GM12878 (cell line): ENCODE measurements at regions not wholly inside any gene's neighbourhood (a gene's known extent, or its start where the extent isn't known, plus 50 kb on each side); places are given as distances from the start of the nearest gene placed in this dataset.

Experiments
- ATAC-seq: fragments of 200-7000 bp; cut with Tn5 transposase; 3 replicates; pipeline ENCODE4 v1.9.1; 2020; ENCODE audit warnings: mild to moderate bottlenecking, moderate library complexity
- BruUV-seq: library from RNA; stranded (reverse); fragments of 400-500 nt; replicated peaks from 2 replicates; lab custom pipeline; 2021; lab: Mats Ljungman, UMichigan
- CTCF ChIA-PET: fragments of 300-600 bp; sonication (Branson Sonifier 250); formaldehyde crosslinking; extraction: SDS; loops from one replicate; lab custom pipeline; 2021; ENCODE audit warnings: inconsistent platforms; lab: Yijun Ruan, JAX
- POLR2A ChIA-PET: fragments of 350-600 bp; formaldehyde crosslinking; extraction: SDS; loops from one replicate; lab custom pipeline; 2021; ENCODE audit warnings: inconsistent platforms; lab: Charles Lee
- RAD21 ChIA-PET: fragments of 300-600 bp; sonication (Branson Sonifier 250); formaldehyde crosslinking; loops from one replicate; lab custom pipeline; 2023; ENCODE audit warnings: antibody characterized with exemption; ENCODE audit not compliant: unreplicated experiment; lab: Charles Lee
- SMC1A ChIA-PET: fragments of 300-600 bp; sonication (Branson Sonifier 250); formaldehyde crosslinking; loops from one replicate; lab custom pipeline; 2023; ENCODE audit not compliant: unreplicated experiment, uncharacterized antibody; lab: Charles Lee
- DNase-seq: peaks from one replicate; pipeline ENCODE4 v3.0.0-alpha.2; 2011; ENCODE audit warnings: low read depth, low spot score
- FAIRE-seq: peaks from 3 replicates; lab custom pipeline; 2011; peaks lifted over from hg19 to GRCh38; lab: Jason Lieb, UNC
- H2AFZ ChIP-seq: 2 replicates; pipeline ENCODE4 v1.6.0; 2011; ENCODE audit warnings: low read depth, low read length, control low read depth; ENCODE audit not compliant: control insufficient read depth
- H3K27ac ChIP-seq: 2 replicates; pipeline ENCODE4 v1.5.1; 2011; ENCODE audit warnings: control low read depth; ENCODE audit not compliant: control insufficient read depth, insufficient read depth
- H3K27me3 ChIP-seq, 2 experiments: replicated peaks in 1 of 2; 2 replicates each; pipeline versions ENCODE4 v1.6.0 to v1.6.1; 2011; ENCODE audit warnings: low read length in 1 of 2; ENCODE audit not compliant: control insufficient read depth in 2 of 2, insufficient read depth in 2 of 2
- H3K36me3 ChIP-seq, 2 experiments: 2 replicates each; pipeline ENCODE4 v1.5.1; 2011; ENCODE audit warnings: low read length in 1 of 2; ENCODE audit not compliant: control insufficient read depth in 2 of 2, insufficient read depth in 2 of 2
- H3K4me1 ChIP-seq: 2 replicates; pipeline ENCODE4 v1.6.1; 2011; ENCODE audit warnings: mild to moderate bottlenecking, low read length, moderate library complexity, mixed read lengths; ENCODE audit not compliant: control insufficient read depth, insufficient read depth
- H3K4me2 ChIP-seq: 2 replicates; pipeline ENCODE4 v1.6.0; 2011; ENCODE audit warnings: control low read depth; ENCODE audit not compliant: control insufficient read depth, insufficient read depth
- H3K4me3 ChIP-seq: fragments of 200-600 bp; sonication (generic); 2 replicates; pipeline ENCODE4 v1.5.1; 2016
- H3K79me2 ChIP-seq: 2 replicates; pipeline ENCODE4 v1.6.0; 2011; ENCODE audit warnings: low read length; ENCODE audit not compliant: control insufficient read depth, insufficient read depth
- H3K9ac ChIP-seq: 2 replicates; pipeline ENCODE4 v1.8.0; 2011; ENCODE audit warnings: low read length, control low read depth, mixed read lengths; ENCODE audit not compliant: control insufficient read depth, insufficient read depth
- H3K9me3 ChIP-seq: replicated peaks from 3 replicates; pipeline ENCODE4 v1.5.1; 2011; ENCODE audit warnings: mild to moderate bottlenecking, low read length; ENCODE audit not compliant: control insufficient read depth, insufficient read depth
- H4K20me1 ChIP-seq: 2 replicates; pipeline ENCODE4 v1.6.0; 2011; ENCODE audit not compliant: control insufficient read depth, insufficient read depth
- EGR1 ChIP-seq, 2 experiments: IDR thresholded peaks; 1 replicate in 1 of 2; 2 replicates in 1 of 2; pipeline ENCODE4 v1.6.1; 2011 to 2012; ENCODE audit warnings: low read depth in 2 of 2, low read length in 2 of 2, borderline replicate concordance in 1 of 2, mild to moderate bottlenecking in 1 of 2, moderate library complexity in 1 of 2
- EZH2 ChIP-seq: IDR thresholded peaks from 2 replicates; pipeline ENCODE4 v1.6.1; 2012; ENCODE audit warnings: low read depth, mild to moderate bottlenecking, control low read depth, inconsistent platforms, low read length, borderline replicate concordance; ENCODE audit not compliant: control insufficient read depth
- HDAC2 ChIP-seq: fragments of 200-600 bp; sonication (generic); IDR thresholded peaks from 2 replicates; pipeline ENCODE4 v1.6.1; 2017
- LARP7 ChIP-seq: fragments of 450-650 bp; IDR thresholded peaks from 2 replicates; pipeline ENCODE4 v1.6.1; 2017; ENCODE audit warnings: mild to moderate bottlenecking
- MEF2B ChIP-seq: fragments of 450-650 bp; IDR thresholded peaks from 2 replicates; pipeline ENCODE4 v1.6.1; 2018; ENCODE audit warnings: mild to moderate bottlenecking, moderate library complexity; ENCODE audit not compliant: partially characterized antibody, poor library complexity, severe bottlenecking
- POLR2AphosphoS2 ChIP-seq: IDR thresholded peaks from 2 replicates; pipeline ENCODE4 v1.6.1; 2011; ENCODE audit warnings: low read depth, mild to moderate bottlenecking, low read length, improper control_type of control experiment, moderate library complexity
- RAD51 ChIP-seq: fragments of 450-650 bp; IDR thresholded peaks from 2 replicates; pipeline ENCODE4 v1.6.1; 2016; ENCODE audit warnings: moderate library complexity, mild to moderate bottlenecking, inconsistent platforms
- SIX5 ChIP-seq: IDR thresholded peaks from 2 replicates; pipeline ENCODE4 v1.6.1; 2011; ENCODE audit warnings: mild to moderate bottlenecking, low read depth, low read length, moderate library complexity; ENCODE audit not compliant: severe bottlenecking
- SMARCA5 ChIP-seq: fragments of 450-650 bp; IDR thresholded peaks from 2 replicates; pipeline ENCODE4 v1.6.1; 2017; ENCODE audit warnings: mild to moderate bottlenecking
- SRF ChIP-seq, 2 experiments: IDR thresholded peaks; 2 replicates each; pipeline ENCODE4 v1.6.1; 2011; ENCODE audit warnings: low read depth in 2 of 2, low read length in 2 of 2, mild to moderate bottlenecking in 1 of 2, moderate library complexity in 1 of 2
- TCF3 ChIP-seq: IDR thresholded peaks from 2 replicates; pipeline ENCODE4 v1.6.1; 2012; ENCODE audit warnings: low read depth, mild to moderate bottlenecking, low read length, borderline replicate concordance; ENCODE audit not compliant: insufficient read depth
- ZNF622 ChIP-seq: fragments of 450-650 bp; IDR thresholded peaks from 2 replicates; pipeline ENCODE4 v1.6.1; 2017; ENCODE audit warnings: mild to moderate bottlenecking, inconsistent platforms
- WGBS: methylation state at CpG from one replicate; pipeline ENCODE4 v1.1.6; 2016; ENCODE audit warnings: low lambda C conversion rate; ENCODE audit not compliant: insufficient replicate concordance, insufficient coverage; ENCODE audit errors: missing lambda C conversion rate; 5-methylcytosine and 5-hydroxymethylcytosine counted together
- in situ Hi-C: fragments of 300-500 bp; cut with MboI; formaldehyde crosslinking; loops from 9 replicates; pipeline ENCODE4 v1.14.3; 2018; ENCODE audit warnings: mixed read lengths
- intact Hi-C: fragments of 100-400 bp; cut with micrococcal nuclease; formaldehyde crosslinking; loops from one replicate; pipeline ENCODE4 v1.14.2; 2022; ENCODE audit not compliant: unreplicated experiment
- TF ChIP-seq, protein P1 (sequence below): fragments of 450-650 bp; IDR thresholded peaks from 2 replicates; pipeline ENCODE4 v1.6.1; 2017; ENCODE audit warnings: mild to moderate bottlenecking
- TF ChIP-seq, protein P2 (sequence below): fragments of 450-650 bp; IDR thresholded peaks from 2 replicates; pipeline ENCODE4 v1.6.1; 2014; ENCODE audit warnings: mild to moderate bottlenecking

DNA sequence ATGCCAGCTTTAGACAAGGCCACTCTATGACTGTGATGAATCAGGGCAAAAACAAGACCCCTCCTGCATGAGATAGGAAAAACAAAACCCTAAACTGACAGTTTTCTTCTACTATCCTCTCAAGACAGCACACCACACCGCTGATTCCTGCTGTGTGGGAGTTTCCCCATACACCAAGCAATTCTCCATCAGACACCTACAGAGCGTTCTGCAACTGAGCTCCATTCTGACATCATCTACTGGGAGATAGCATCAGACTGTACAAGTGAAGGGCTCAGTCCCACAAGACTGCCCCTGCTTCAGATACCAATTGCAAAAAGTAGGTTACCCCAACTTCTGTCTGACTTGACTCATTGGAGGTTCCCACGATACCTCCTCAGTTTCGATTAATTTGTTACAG is 130.6 kb downstream of the TSN start:
- DNase-seq (no peak), FAIRE-seq (no peak), ATAC-seq (no peak)
- no TSS peak for BruUV-seq
- in situ Hi-C loops (no loop called here), intact Hi-C loops (no loop called here)
- Histone ChIP-seq H3K79me2 (no peaks in the 10 kb centered on the region), H3K9ac (no peak overlapping the region), H3K27me3 (no peaks in the 10 kb centered on the region), H3K4me2 (no peak overlapping the region), H3K4me1 (no peaks in the 10 kb centered on the region), H4K20me1 (no peaks in the 10 kb centered on the region), H3K4me3 (no peak overlapping the region), H3K27ac (no peak overlapping the region), H3K36me3 (no peaks in the 10 kb centered on the region), H2AFZ (no peak overlapping the region), H3K9me3 (no peaks in the 10 kb centered on the region)
- ChIA-PET POLR2A (no interaction called here), CTCF (interaction anchor here (1.1 kb wide), 1 partner anchor 75 kb away, joined by 3 read pairs; no protein-coding TSS in a partner anchor), RAD21 (no interaction called here), SMC1A (interaction anchor here (1.2 kb wide), 1 partner anchor 180 kb away, joined by 3 read pairs; no protein-coding TSS in a partner anchor)
- no peak for TF ChIP-seq SIX5
- TF ChIP-seq HDAC2 = no peak
- TF ChIP-seq, protein P1, sequence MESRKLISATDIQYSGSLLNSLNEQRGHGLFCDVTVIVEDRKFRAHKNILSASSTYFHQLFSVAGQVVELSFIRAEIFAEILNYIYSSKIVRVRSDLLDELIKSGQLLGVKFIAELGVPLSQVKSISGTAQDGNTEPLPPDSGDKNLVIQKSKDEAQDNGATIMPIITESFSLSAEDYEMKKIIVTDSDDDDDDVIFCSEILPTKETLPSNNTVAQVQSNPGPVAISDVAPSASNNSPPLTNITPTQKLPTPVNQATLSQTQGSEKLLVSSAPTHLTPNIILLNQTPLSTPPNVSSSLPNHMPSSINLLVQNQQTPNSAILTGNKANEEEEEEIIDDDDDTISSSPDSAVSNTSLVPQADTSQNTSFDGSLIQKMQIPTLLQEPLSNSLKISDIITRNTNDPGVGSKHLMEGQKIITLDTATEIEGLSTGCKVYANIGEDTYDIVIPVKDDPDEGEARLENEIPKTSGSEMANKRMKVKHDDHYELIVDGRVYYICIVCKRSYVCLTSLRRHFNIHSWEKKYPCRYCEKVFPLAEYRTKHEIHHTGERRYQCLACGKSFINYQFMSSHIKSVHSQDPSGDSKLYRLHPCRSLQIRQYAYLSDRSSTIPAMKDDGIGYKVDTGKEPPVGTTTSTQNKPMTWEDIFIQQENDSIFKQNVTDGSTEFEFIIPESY = no peak
- no peak for TF ChIP-seq ZNF622
- TF ChIP-seq MEF2B = no peak
- TF ChIP-seq, protein P2, sequence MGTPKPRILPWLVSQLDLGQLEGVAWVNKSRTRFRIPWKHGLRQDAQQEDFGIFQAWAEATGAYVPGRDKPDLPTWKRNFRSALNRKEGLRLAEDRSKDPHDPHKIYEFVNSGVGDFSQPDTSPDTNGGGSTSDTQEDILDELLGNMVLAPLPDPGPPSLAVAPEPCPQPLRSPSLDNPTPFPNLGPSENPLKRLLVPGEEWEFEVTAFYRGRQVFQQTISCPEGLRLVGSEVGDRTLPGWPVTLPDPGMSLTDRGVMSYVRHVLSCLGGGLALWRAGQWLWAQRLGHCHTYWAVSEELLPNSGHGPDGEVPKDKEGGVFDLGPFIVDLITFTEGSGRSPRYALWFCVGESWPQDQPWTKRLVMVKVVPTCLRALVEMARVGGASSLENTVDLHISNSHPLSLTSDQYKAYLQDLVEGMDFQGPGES = no peak
- no peak for TF ChIP-seq SRF (IDR thresholded peaks at IDR 0.05; ENCODE audit: low read depth in 2 of 2, low read length in 2 of 2)
- no peak for TF ChIP-seq RAD51
- TF ChIP-seq LARP7 = no peak
- TF ChIP-seq SMARCA5 = no peak
- TF ChIP-seq EZH2 = no peak
- TF ChIP-seq POLR2AphosphoS2 = no peak
- no peak for TF ChIP-seq EGR1 (IDR thresholded peaks at IDR 0.05; ENCODE audit: borderline replicate concordance in 1 of 2, low read depth in 2 of 2, low read length in 2 of 2)
- no peak for TF ChIP-seq TCF3
- WGBS = 18% methylated on average over 4 of the region's 4 CpGs
